ENCODE measurements at regions not wholly inside any gene's neighbourhood (a gene's known extent, or its start where the extent isn't known, plus 50 kb on each side); places are given as distances from the start of the nearest gene placed in this dataset.
"Not testable (repeated sequence)": the region's sequence is repeated elsewhere in the genome, so short reads cannot be mapped to it uniquely, and the experiment has no call there.

GRCh38 chr2:44087714-44088092 is 81.0 kb upstream of the PPM1B start:
- WGBS, 3 donors = 14 to 53% (median 47%) methylated on average over 4 of the region's 4 CpGs
- H3K4me1 ChIP-seq (ENCODE audit: control insufficient read depth in 3 of 3, insufficient read depth in 2 of 3, low read depth in 1 of 3, low read length in 2 of 3) = peaks cover 0 to 12% (median 3%) of the 10 kb centered on the region in 3 donors
- FAIRE-seq = no peak
- H3K27me3 ChIP-seq (ENCODE audit: control insufficient read depth in 3 of 3, insufficient read depth in 3 of 3, low read length in 3 of 3) = no peaks in the 10 kb centered on the region
- H3K4me3 ChIP-seq (ENCODE audit: low read depth in 1 of 3, low read length in 3 of 3) = peak overlapping the region in 2 of 3 donors; percentile 39 to 61
- peak; percentile 80 to 91 for DNase-seq
- H3K9me3 ChIP-seq (ENCODE audit: control insufficient read depth in 2 of 2, insufficient read depth in 1 of 2, low read depth in 1 of 2, low read length in 1 of 2) = no peaks in the 10 kb centered on the region
- peak overlapping the region; percentile 35 to 97 (median 41) for H3K27ac ChIP-seq (ENCODE audit: low read depth in 1 of 3, low read length in 2 of 3)
- H3K36me3 ChIP-seq (ENCODE audit: control insufficient read depth in 3 of 3, insufficient read depth in 2 of 3, low read depth in 1 of 3, low read length in 3 of 3) = no peaks in the 10 kb centered on the region

- not testable (repeated sequence) for FAIRE-seq; H3K27me3 ChIP-seq (ENCODE audit: control insufficient read depth in 3 of 3, insufficient read depth in 3 of 3, low read length in 3 of 3); H3K36me3 ChIP-seq (ENCODE audit: control insufficient read depth in 3 of 3, insufficient read depth in 2 of 3, low read depth in 1 of 3, low read length in 3 of 3); H3K9me3 ChIP-seq (ENCODE audit: control insufficient read depth in 2 of 2, insufficient read depth in 1 of 2, low read depth in 1 of 2, low read length in 1 of 2); DNase-seq; H3K4me3 ChIP-seq (ENCODE audit: low read depth in 1 of 3, low read length in 3 of 3); H3K27ac ChIP-seq (ENCODE audit: low read depth in 1 of 3, low read length in 2 of 3)
- 96 to 97% (median 96%) methylated on average over 5 of the region's 5 CpGs for WGBS, 3 donors
- peaks cover 0 to 15% (median 3%) of the 10 kb centered on the region in 3 donors for H3K4me1 ChIP-seq (ENCODE audit: control insufficient read depth in 3 of 3, insufficient read depth in 2 of 3, low read depth in 1 of 3, low read length in 2 of 3)
These were observed 76.2 kb upstream of the PPM1B start for GRCh38 chr2:44092519-44092918.

GRCh38 chr2:44093970-44094369 is 74.7 kb upstream of the PPM1B start:
- H3K4me3 ChIP-seq (ENCODE audit: low read depth in 1 of 3, low read length in 3 of 3) = no peak overlapping the region
- peaks cover 0 to 4% of the 10 kb centered on the region in 2 donors for H3K9me3 ChIP-seq (ENCODE audit: control insufficient read depth in 2 of 2, insufficient read depth in 1 of 2, low read depth in 1 of 2, low read length in 1 of 2)
- WGBS, 3 donors = 82 to 92% (median 90%) methylated on average over 3 of the region's 3 CpGs
- H3K27ac ChIP-seq (ENCODE audit: low read depth in 1 of 3, low read length in 2 of 3) = no peak overlapping the region
- H3K36me3 ChIP-seq (ENCODE audit: control insufficient read depth in 3 of 3, insufficient read depth in 2 of 3, low read depth in 1 of 3, low read length in 3 of 3) = peaks cover 0 to 3% (median 0%) of the 10 kb centered on the region in 3 donors
- no peak for DNase-seq
- no peaks in the 10 kb centered on the region for H3K27me3 ChIP-seq (ENCODE audit: control insufficient read depth in 3 of 3, insufficient read depth in 3 of 3, low read length in 3 of 3)
- no peak for FAIRE-seq
- peaks cover 0 to 15% (median 0%) of the 10 kb centered on the region in 3 donors for H3K4me1 ChIP-seq (ENCODE audit: control insufficient read depth in 3 of 3, insufficient read depth in 2 of 3, low read depth in 1 of 3, low read length in 2 of 3)

GRCh38 chr2:44097322-44097907 is 71.3 kb upstream of the PPM1B start:
- Histone ChIP-seq H3K4me1 (ENCODE audit: control insufficient read depth in 3 of 3, insufficient read depth in 2 of 3, low read depth in 1 of 3, low read length in 2 of 3) (peaks cover 0 to 29% (median 0%) of the 10 kb centered on the region in 3 donors), H3K27me3 (ENCODE audit: control insufficient read depth in 3 of 3, insufficient read depth in 3 of 3, low read length in 3 of 3) (no peaks in the 10 kb centered on the region), H3K36me3 (ENCODE audit: control insufficient read depth in 3 of 3, insufficient read depth in 2 of 3, low read depth in 1 of 3, low read length in 3 of 3) (peaks cover 0 to 3% (median 0%) of the 10 kb centered on the region in 3 donors), H3K4me3 (ENCODE audit: low read depth in 1 of 3, low read length in 3 of 3) (no peak overlapping the region), H3K27ac (ENCODE audit: low read depth in 1 of 3, low read length in 2 of 3) (no peak overlapping the region), H3K9me3 (ENCODE audit: control insufficient read depth in 2 of 2, insufficient read depth in 1 of 2, low read depth in 1 of 2, low read length in 1 of 2) (peaks cover 0 to 4% of the 10 kb centered on the region in 2 donors)
- WGBS, 3 donors = 73 to 84% (median 82%) methylated on average over 6 of the region's 6 CpGs
- peak in 1 of 2 donors; percentile 21 for DNase-seq
- no peak for FAIRE-seq

- H3K4me1 ChIP-seq (ENCODE audit: control insufficient read depth in 3 of 3, insufficient read depth in 2 of 3, low read depth in 1 of 3, low read length in 2 of 3) = peaks cover 0 to 29% (median 0%) of the 10 kb centered on the region in 3 donors
- WGBS, 3 donors = 67 to 82% (median 70%) methylated on average over 3 of the region's 3 CpGs
- FAIRE-seq = no peak
- peaks cover 0 to 3% (median 0%) of the 10 kb centered on the region in 3 donors for H3K36me3 ChIP-seq (ENCODE audit: control insufficient read depth in 3 of 3, insufficient read depth in 2 of 3, low read depth in 1 of 3, low read length in 3 of 3)
- no peak overlapping the region for H3K4me3 ChIP-seq (ENCODE audit: low read depth in 1 of 3, low read length in 3 of 3)
- no peak overlapping the region for H3K27ac ChIP-seq (ENCODE audit: low read depth in 1 of 3, low read length in 2 of 3)
- DNase-seq = no peak
- H3K9me3 ChIP-seq (ENCODE audit: control insufficient read depth in 2 of 2, insufficient read depth in 1 of 2, low read depth in 1 of 2, low read length in 1 of 2) = peaks cover 0 to 4% of the 10 kb centered on the region in 2 donors
- H3K27me3 ChIP-seq (ENCODE audit: control insufficient read depth in 3 of 3, insufficient read depth in 3 of 3, low read length in 3 of 3) = no peaks in the 10 kb centered on the region
These were observed 70.6 kb upstream of the PPM1B start for GRCh38 chr2:44098050-44098449.

- no peaks in the 10 kb centered on the region for H3K27me3 ChIP-seq (ENCODE audit: control insufficient read depth in 3 of 3, insufficient read depth in 3 of 3, low read length in 3 of 3)
- no peaks in the 10 kb centered on the region for H3K9me3 ChIP-seq (ENCODE audit: control insufficient read depth in 2 of 2, insufficient read depth in 1 of 2, low read depth in 1 of 2, low read length in 1 of 2)
- 87 to 98% (median 89%) methylated on average over 6 of the region's 6 CpGs for WGBS, 3 donors
- H3K27ac ChIP-seq (ENCODE audit: low read depth in 1 of 3, low read length in 2 of 3) = no peak overlapping the region
- FAIRE-seq (no peak), DNase-seq (peak in 1 of 2 donors; percentile 71)
- peaks cover 0 to 29% (median 0%) of the 10 kb centered on the region in 3 donors for H3K4me1 ChIP-seq (ENCODE audit: control insufficient read depth in 3 of 3, insufficient read depth in 2 of 3, low read depth in 1 of 3, low read length in 2 of 3)
- H3K36me3 ChIP-seq (ENCODE audit: control insufficient read depth in 3 of 3, insufficient read depth in 2 of 3, low read depth in 1 of 3, low read length in 3 of 3) = peaks cover 0 to 3% (median 0%) of the 10 kb centered on the region in 3 donors
- H3K4me3 ChIP-seq (ENCODE audit: low read depth in 1 of 3, low read length in 3 of 3) = no peak overlapping the region
These were observed 69.8 kb upstream of the PPM1B start for GRCh38 chr2:44098891-44099290.

GRCh38 chr2:44100351-44100750 is 68.3 kb upstream of the PPM1B start:
- peaks cover 0 to 35% (median 0%) of the 10 kb centered on the region in 3 donors for H3K4me1 ChIP-seq (ENCODE audit: control insufficient read depth in 3 of 3, insufficient read depth in 2 of 3, low read depth in 1 of 3, low read length in 2 of 3)

GRCh38 chr2:44101246-44101645 is 67.4 kb upstream of the PPM1B start:
- Histone ChIP-seq H3K27ac (ENCODE audit: low read depth in 1 of 3, low read length in 2 of 3) (no peak overlapping the region), H3K27me3 (ENCODE audit: control insufficient read depth in 3 of 3, insufficient read depth in 3 of 3, low read length in 3 of 3) (no peaks in the 10 kb centered on the region), H3K36me3 (ENCODE audit: control insufficient read depth in 3 of 3, insufficient read depth in 2 of 3, low read depth in 1 of 3, low read length in 3 of 3) (peaks cover 0 to 3% (median 0%) of the 10 kb centered on the region in 3 donors), H3K4me1 (ENCODE audit: control insufficient read depth in 3 of 3, insufficient read depth in 2 of 3, low read depth in 1 of 3, low read length in 2 of 3) (peaks cover 0 to 35% (median 0%) of the 10 kb centered on the region in 3 donors), H3K9me3 (ENCODE audit: control insufficient read depth in 2 of 2, insufficient read depth in 1 of 2, low read depth in 1 of 2, low read length in 1 of 2) (no peaks in the 10 kb centered on the region), H3K4me3 (ENCODE audit: low read depth in 1 of 3, low read length in 3 of 3) (no peak overlapping the region)
- 21 to 63% (median 26%) methylated on average over 1 of the region's 1 CpG for WGBS, 3 donors
- FAIRE-seq (no peak), DNase-seq (no peak)

More at GRCh38 chr2:44100351-44100750, 68.3 kb upstream of the PPM1B start:
- DNase-seq (peak in 1 of 2 donors; percentile 6), FAIRE-seq (no peak)
- Histone ChIP-seq H3K9me3 (ENCODE audit: control insufficient read depth in 2 of 2, insufficient read depth in 1 of 2, low read depth in 1 of 2, low read length in 1 of 2) (no peaks in the 10 kb centered on the region), H3K27me3 (ENCODE audit: control insufficient read depth in 3 of 3, insufficient read depth in 3 of 3, low read length in 3 of 3) (no peaks in the 10 kb centered on the region), H3K27ac (ENCODE audit: low read depth in 1 of 3, low read length in 2 of 3) (no peak overlapping the region), H3K36me3 (ENCODE audit: control insufficient read depth in 3 of 3, insufficient read depth in 2 of 3, low read depth in 1 of 3, low read length in 3 of 3) (peaks cover 0 to 3% (median 0%) of the 10 kb centered on the region in 3 donors), H3K4me3 (ENCODE audit: low read depth in 1 of 3, low read length in 3 of 3) (no peak overlapping the region)
- WGBS, 3 donors = 46 to 63% (median 60%) methylated on average over 3 of the region's 3 CpGs

Measured in small intestine (tissue), 7 donors.